ENCODE measurements at regions not wholly inside any gene's neighbourhood (a gene's known extent, or its start where the extent isn't known, plus 50 kb on each side); places are given as distances from the start of the nearest gene placed in this dataset.

GRCh38 chr18:8967573-8967972 lies 134.9 kb upstream of the NDUFV2 start:
- CTCF ChIA-PET, result no interaction called here
- Mint-ChIP-seq H3K36me3 (ENCODE audit: low read depth) (no peaks in the 10 kb centered on the region), H3K27ac (no peak overlapping the region), H3K4me1 (ENCODE audit: low read depth) (no peaks in the 10 kb centered on the region), H3K9me3 (ENCODE audit: insufficient read depth) (no peaks in the 10 kb centered on the region), H3K27me3 (ENCODE audit: low read depth) (peaks cover 4% of the 10 kb centered on the region), H3K4me3 (no peak overlapping the region)
- DNase-seq (no peak), ATAC-seq (no peak)
- POLR2A ChIA-PET, result no interaction called here

- POLR2A ChIA-PET, result no interaction called here
- H3K36me3 Mint-ChIP-seq (ENCODE audit: low read depth), result no peaks in the 10 kb centered on the region
These were observed 132.7 kb upstream of the NDUFV2 start for GRCh38 chr18:8969639-8970390.

GRCh38 chr18:8970843-8971242 lies 131.7 kb upstream of the NDUFV2 start:
- DNase-seq (no peak), ATAC-seq (no peak)
- Mint-ChIP-seq H3K9me3 (ENCODE audit: insufficient read depth) (no peaks in the 10 kb centered on the region), H3K4me1 (ENCODE audit: low read depth) (no peaks in the 10 kb centered on the region), H3K27me3 (ENCODE audit: low read depth) (peaks cover 10% of the 10 kb centered on the region), H3K27ac (no peak overlapping the region), H3K4me3 (no peak overlapping the region), H3K36me3 (ENCODE audit: low read depth) (no peaks in the 10 kb centered on the region)
- CTCF ChIA-PET, result no interaction called here
- POLR2A ChIA-PET, result no interaction called here

More at GRCh38 chr18:8969639-8970390, 132.7 kb upstream of the NDUFV2 start:
- H3K27ac Mint-ChIP-seq, result no peak overlapping the region
- H3K9me3 Mint-ChIP-seq (ENCODE audit: insufficient read depth), result no peaks in the 10 kb centered on the region
- peaks cover 10% of the 10 kb centered on the region for H3K27me3 Mint-ChIP-seq (ENCODE audit: low read depth)
- no peak for DNase-seq
- ATAC-seq, result no peak
- no peak overlapping the region for H3K4me3 Mint-ChIP-seq
- H3K4me1 Mint-ChIP-seq (ENCODE audit: low read depth), result no peaks in the 10 kb centered on the region
- CTCF ChIA-PET, result no interaction called here

GRCh38 chr18:8972116-8972515 lies 130.4 kb upstream of the NDUFV2 start:
- DNase-seq (no peak), ATAC-seq (no peak)
- Mint-ChIP-seq H3K4me3 (no peak overlapping the region), H3K4me1 (ENCODE audit: low read depth) (no peaks in the 10 kb centered on the region), H3K36me3 (ENCODE audit: low read depth) (no peaks in the 10 kb centered on the region), H3K9me3 (ENCODE audit: insufficient read depth) (no peaks in the 10 kb centered on the region), H3K27me3 (ENCODE audit: low read depth) (peaks cover 10% of the 10 kb centered on the region), H3K27ac (no peak overlapping the region)
- CTCF ChIA-PET, result no interaction called here
- POLR2A ChIA-PET, result no interaction called here

GRCh38 chr18:8974279-8974678 lies 128.2 kb upstream of the NDUFV2 start:
- H3K4me1 Mint-ChIP-seq (ENCODE audit: low read depth), result no peaks in the 10 kb centered on the region
- H3K27me3 Mint-ChIP-seq (ENCODE audit: low read depth), result peaks cover 9% of the 10 kb centered on the region
- no peaks in the 10 kb centered on the region for H3K36me3 Mint-ChIP-seq (ENCODE audit: low read depth)
- no peak overlapping the region for H3K4me3 Mint-ChIP-seq
- ATAC-seq, result no peak
- POLR2A ChIA-PET, result no interaction called here
- DNase-seq, result no peak
- CTCF ChIA-PET, result no interaction called here
- H3K9me3 Mint-ChIP-seq (ENCODE audit: insufficient read depth), result no peaks in the 10 kb centered on the region
- H3K27ac Mint-ChIP-seq, result no peak overlapping the region

- Mint-ChIP-seq H3K36me3 (ENCODE audit: low read depth) (no peaks in the 10 kb centered on the region), H3K27ac (no peak overlapping the region), H3K4me3 (no peak overlapping the region), H3K4me1 (ENCODE audit: low read depth) (no peaks in the 10 kb centered on the region), H3K9me3 (ENCODE audit: insufficient read depth) (no peaks in the 10 kb centered on the region), H3K27me3 (ENCODE audit: low read depth) (peaks cover 9% of the 10 kb centered on the region)
- CTCF ChIA-PET, result no interaction called here
- ATAC-seq (no peak), DNase-seq (no peak)
- POLR2A ChIA-PET, result no interaction called here
These were observed 127.8 kb upstream of the NDUFV2 start for GRCh38 chr18:8974696-8975095.

GRCh38 chr18:8975624-8976023 lies 126.9 kb upstream of the NDUFV2 start:
- no peak for ATAC-seq
- POLR2A ChIA-PET, result no interaction called here

GRCh38 chr18:8976606-8977005 lies 125.9 kb upstream of the NDUFV2 start:
- no peak for DNase-seq
- H3K36me3 Mint-ChIP-seq (ENCODE audit: low read depth), result no peaks in the 10 kb centered on the region
- ChIA-PET CTCF (no interaction called here), POLR2A (no interaction called here)
- H3K4me1 Mint-ChIP-seq (ENCODE audit: low read depth), result no peaks in the 10 kb centered on the region
- no peak for ATAC-seq
- H3K9me3 Mint-ChIP-seq (ENCODE audit: insufficient read depth), result no peaks in the 10 kb centered on the region
- peaks cover 11% of the 10 kb centered on the region for H3K27me3 Mint-ChIP-seq (ENCODE audit: low read depth)
- H3K4me3 Mint-ChIP-seq, result no peak overlapping the region
- H3K27ac Mint-ChIP-seq, result no peak overlapping the region

More at GRCh38 chr18:8975624-8976023, 126.9 kb upstream of the NDUFV2 start:
- Mint-ChIP-seq H3K4me3 (no peak overlapping the region), H3K9me3 (ENCODE audit: insufficient read depth) (no peaks in the 10 kb centered on the region), H3K36me3 (ENCODE audit: low read depth) (no peaks in the 10 kb centered on the region), H3K27ac (no peak overlapping the region), H3K27me3 (ENCODE audit: low read depth) (peaks cover 10% of the 10 kb centered on the region), H3K4me1 (ENCODE audit: low read depth) (no peaks in the 10 kb centered on the region)
- CTCF ChIA-PET, result no interaction called here
- DNase-seq, result no peak

GRCh38 chr18:8977166-8977565 lies 125.3 kb upstream of the NDUFV2 start:
- no peaks in the 10 kb centered on the region for H3K4me1 Mint-ChIP-seq (ENCODE audit: low read depth)
- no peak overlapping the region for H3K27ac Mint-ChIP-seq
- no peaks in the 10 kb centered on the region for H3K36me3 Mint-ChIP-seq (ENCODE audit: low read depth)
- ChIA-PET POLR2A (no interaction called here), CTCF (interaction anchor here (2.8 kb wide), 1 partner anchor 11 kb away, joined by 13 read pairs; no protein-coding TSS in a partner anchor)
- H3K4me3 Mint-ChIP-seq, result no peak overlapping the region
- no peaks in the 10 kb centered on the region for H3K9me3 Mint-ChIP-seq (ENCODE audit: insufficient read depth)
- ATAC-seq (no peak), DNase-seq (no peak)
- peaks cover 11% of the 10 kb centered on the region for H3K27me3 Mint-ChIP-seq (ENCODE audit: low read depth)

GRCh38 chr18:8977701-8978100 lies 124.8 kb upstream of the NDUFV2 start:
- Mint-ChIP-seq H3K36me3 (ENCODE audit: low read depth) (no peaks in the 10 kb centered on the region), H3K4me3 (no peak overlapping the region), H3K27me3 (ENCODE audit: low read depth) (peaks cover 11% of the 10 kb centered on the region), H3K9me3 (ENCODE audit: insufficient read depth) (no peaks in the 10 kb centered on the region), H3K27ac (no peak overlapping the region), H3K4me1 (ENCODE audit: low read depth) (no peaks in the 10 kb centered on the region)
- ATAC-seq, result no peak
- ChIA-PET POLR2A (no interaction called here), CTCF (interaction anchor here (2.8 kb wide), 1 partner anchor 10 kb away, joined by 13 read pairs; no protein-coding TSS in a partner anchor)
- no peak for DNase-seq

- Mint-ChIP-seq H3K36me3 (ENCODE audit: low read depth) (no peaks in the 10 kb centered on the region), H3K4me1 (ENCODE audit: low read depth) (no peaks in the 10 kb centered on the region), H3K27me3 (ENCODE audit: low read depth) (peaks cover 5% of the 10 kb centered on the region), H3K27ac (no peak overlapping the region), H3K9me3 (ENCODE audit: insufficient read depth) (no peaks in the 10 kb centered on the region), H3K4me3 (no peak overlapping the region)
- DNase-seq, result no peak
- ATAC-seq, result no peak
- ChIA-PET CTCF (interaction anchor here (2.8 kb wide), 1 partner anchor 10 kb away, joined by 13 read pairs; no protein-coding TSS in a partner anchor), POLR2A (no interaction called here)
These were observed 124.1 kb upstream of the NDUFV2 start for GRCh38 chr18:8978394-8978793.

- DNase-seq, result no peak
- Mint-ChIP-seq H3K4me1 (ENCODE audit: low read depth) (no peaks in the 10 kb centered on the region), H3K36me3 (ENCODE audit: low read depth) (no peaks in the 10 kb centered on the region), H3K27me3 (ENCODE audit: low read depth) (peaks cover 5% of the 10 kb centered on the region), H3K4me3 (no peak overlapping the region), H3K9me3 (ENCODE audit: insufficient read depth) (no peaks in the 10 kb centered on the region), H3K27ac (no peak overlapping the region)
- ChIA-PET CTCF (interaction anchor here (2.8 kb wide), 1 partner anchor 9 kb away, joined by 13 read pairs; no protein-coding TSS in a partner anchor), POLR2A (no interaction called here)
- no peak for ATAC-seq
These were observed 123.1 kb upstream of the NDUFV2 start for GRCh38 chr18:8979258-8979988.
